Mammary epithelial cell (primary cell): ENCODE measurements at regions not wholly inside any gene's neighbourhood (a gene's known extent, or its start where the extent isn't known, plus 50 kb on each side); places are given as distances from the start of the nearest gene placed in this dataset.

Source experiments
- CTCF ChIP-seq, 2 donors: IDR thresholded peaks in 1 of 2; conservative IDR thresholded peaks in 1 of 2; 2 replicates each; pipeline ENCODE4 v1.5.1; 2011 to 2012; ENCODE audit warnings: inconsistent platforms in 2 of 2, low read length in 2 of 2, mild to moderate bottlenecking in 2 of 2, control low read depth in 1 of 2, low read depth in 1 of 2; ENCODE audit not compliant: insufficient read depth in 1 of 2; ENCODE audit errors: extremely low read depth in 1 of 2
- EZH2 ChIP-seq: IDR thresholded peaks from 2 replicates; pipeline ENCODE4 v1.6.1; 2012; ENCODE audit warnings: low read length, inconsistent platforms, borderline replicate concordance

- TF ChIP-seq CTCF (conservative IDR thresholded peaks at IDR 0.05 in 1 of 2, IDR thresholded peaks at IDR 0.05 in 1 of 2; ENCODE audit: extremely low read depth in 1 of 2, insufficient read depth in 1 of 2, low read depth in 1 of 2, low read length in 2 of 2): no peak
- no peak for TF ChIP-seq EZH2
These were observed 193.9 kb downstream of the BCAT1 start for GRCh38 chr12:24754690-24755638.
